Activated CD4-positive, alpha-beta T cell treated with anti-CD3 and anti-CD28 coated beads for 48 hours (primary cell): ENCODE measurements at regions not wholly inside any gene's neighbourhood (a gene's known extent, or its start where the extent isn't known, plus 50 kb on each side); places are given as distances from the start of the nearest gene placed in this dataset.

ENCODE experiments used
- DNase-seq: peaks from one replicate; pipeline ENCODE4 v3.0.0-alpha.2; 2020

GRCh38 chr15:47824147-47824546 lies 106.8 kb downstream of the SEMA6D start:
- no peak for DNase-seq

GRCh38 chr15:47829667-47830066 lies 112.4 kb downstream of the SEMA6D start:
- no peak for DNase-seq

GRCh38 chr15:47834093-47834492 lies 116.8 kb downstream of the SEMA6D start:
- no peak for DNase-seq

GRCh38 chr15:47839233-47839825 lies 122.0 kb downstream of the SEMA6D start:
- DNase-seq: no peak

- no peak for DNase-seq
Observed at GRCh38 chr15:47843124-47843663, 125.9 kb downstream of the SEMA6D start.

GRCh38 chr15:47844437-47844836 lies 127.1 kb downstream of the SEMA6D start:
- no peak for DNase-seq

- no peak for DNase-seq
Observed at GRCh38 chr15:47846128-47846868, 129.0 kb downstream of the SEMA6D start.

- no peak for DNase-seq
Observed at GRCh38 chr15:47846876-47847275, 129.6 kb downstream of the SEMA6D start.

GRCh38 chr15:47856071-47856470 lies 138.8 kb downstream of the SEMA6D start:
- DNase-seq: no peak

GRCh38 chr15:47857014-47857775 lies 139.9 kb downstream of the SEMA6D start:
- DNase-seq: no peak

- no peak for DNase-seq
Observed at GRCh38 chr15:47857776-47858167, 140.5 kb downstream of the SEMA6D start.

GRCh38 chr15:47861111-47861903 lies 144.0 kb downstream of the SEMA6D start:
- DNase-seq: no peak

GRCh38 chr15:47862402-47862801 lies 145.1 kb downstream of the SEMA6D start:
- DNase-seq: no peak

- DNase-seq: no peak
Observed at GRCh38 chr15:47866446-47866845, 149.1 kb downstream of the SEMA6D start.

GRCh38 chr15:47870300-47870955 lies 153.1 kb downstream of the SEMA6D start:
- no peak for DNase-seq

GRCh38 chr15:47870956-47871625 lies 153.8 kb downstream of the SEMA6D start:
- DNase-seq: no peak

GRCh38 chr15:47872208-47872607 lies 154.9 kb downstream of the SEMA6D start:
- DNase-seq: no peak

GRCh38 chr15:47872869-47873432 lies 155.6 kb downstream of the SEMA6D start:
- no peak for DNase-seq

GRCh38 chr15:47876986-47877385 lies 159.7 kb downstream of the SEMA6D start:
- DNase-seq: no peak

GRCh38 chr15:47877836-47878235 lies 160.5 kb downstream of the SEMA6D start:
- no peak for DNase-seq

- no peak for DNase-seq
Observed at GRCh38 chr15:47885920-47886319, 168.6 kb downstream of the SEMA6D start.
